Fibroblast of lung (primary cell): ENCODE measurements at regions not wholly inside any gene's neighbourhood (a gene's known extent, or its start where the extent isn't known, plus 50 kb on each side); places are given as distances from the start of the nearest gene placed in this dataset.

Experiments
- DNase-seq, 2 donors: peaks; one replicate each; pipeline versions ENCODE4 v3.0.0 to v3.0.0-alpha.2; 2010; ENCODE audit warnings: low read depth in 2 of 2
- H2AFZ ChIP-seq: 2 replicates; pipeline ENCODE4 v1.5.1; 2012; ENCODE audit warnings: low read length, control low read depth, inconsistent platforms
- H3K27ac ChIP-seq: 2 replicates; pipeline ENCODE4 v1.5.1; 2011; ENCODE audit warnings: low read length, control low read depth; ENCODE audit not compliant: insufficient read depth
- H3K27me3 ChIP-seq: 2 replicates; pipeline ENCODE4 v1.5.1; 2011; ENCODE audit warnings: mild to moderate bottlenecking, low read length; ENCODE audit not compliant: control insufficient read depth, insufficient read depth
- H3K36me3 ChIP-seq: 2 replicates; pipeline ENCODE4 v1.5.1; 2011; ENCODE audit warnings: low read length; ENCODE audit not compliant: control insufficient read depth, insufficient read depth
- H3K4me1 ChIP-seq: 2 replicates; pipeline ENCODE4 v1.5.1; 2011; ENCODE audit warnings: low read length; ENCODE audit not compliant: control insufficient read depth, insufficient read depth; ENCODE audit errors: extremely low read depth
- H3K4me2 ChIP-seq: 2 replicates; pipeline ENCODE4 v1.5.1; 2011; ENCODE audit warnings: low read length, control low read depth; ENCODE audit not compliant: insufficient read depth; ENCODE audit errors: extremely low read depth
- H3K4me3 ChIP-seq, 4 experiments: fragments of 200-600 bp in 1 of 4; sonication (generic) in 1 of 4; replicated peaks in 1 of 4; 2 replicates each; pipeline ENCODE4 v1.5.1; 2011 to 2016; ENCODE audit warnings: low read length in 4 of 4, low read depth in 3 of 4, mild to moderate bottlenecking in 3 of 4, control low read depth in 2 of 4, inconsistent platforms in 1 of 4, mixed read lengths in 1 of 4; ENCODE audit not compliant: insufficient read depth in 1 of 4; ENCODE audit errors: control extremely low read depth in 1 of 4
- H3K79me2 ChIP-seq: 2 replicates; pipeline ENCODE4 v1.5.1; 2012; ENCODE audit warnings: mild to moderate bottlenecking, low read length, inconsistent platforms; ENCODE audit not compliant: control insufficient read depth, insufficient read depth
- H3K9ac ChIP-seq: 2 replicates; pipeline ENCODE4 v1.5.1; 2011; ENCODE audit warnings: mild to moderate bottlenecking, low read length, control low read depth; ENCODE audit not compliant: insufficient read depth
- H3K9me3 ChIP-seq: 2 replicates; pipeline ENCODE4 v1.5.1; 2012; ENCODE audit warnings: low read depth, low read length; ENCODE audit not compliant: control insufficient read depth, insufficient read depth
- H4K20me1 ChIP-seq: 2 replicates; pipeline ENCODE4 v1.5.1; 2011; ENCODE audit warnings: low read length; ENCODE audit not compliant: control insufficient read depth, insufficient read depth; ENCODE audit errors: extremely low read depth
- CTCF ChIP-seq, 2 donors: IDR thresholded peaks in 1 of 2; conservative IDR thresholded peaks in 1 of 2; 1 replicate in 1 of 2; 2 replicates in 1 of 2; pipeline ENCODE4 v1.5.1; 2011 to 2012; ENCODE audit warnings: low read length in 2 of 2, control low read depth in 1 of 2, inconsistent platforms in 1 of 2, low read depth in 1 of 2, mild to moderate bottlenecking in 1 of 2
- EZH2 ChIP-seq: IDR thresholded peaks from 2 replicates; pipeline ENCODE4 v1.5.1; 2012; ENCODE audit warnings: low read length, control low read depth, mild to moderate bottlenecking; ENCODE audit errors: missing control alignments

- TF ChIP-seq CTCF (conservative IDR thresholded peaks at IDR 0.05 in 1 of 2, IDR thresholded peaks at IDR 0.05 in 1 of 2; ENCODE audit: low read depth in 1 of 2, low read length in 2 of 2) (no peak), EZH2 (no peak)
- H4K20me1 ChIP-seq, result no peaks in the 10 kb centered on the region
- no peaks in the 10 kb centered on the region for H3K4me1 ChIP-seq
- no peak overlapping the region for H3K4me2 ChIP-seq
- no peak overlapping the region for H2AFZ ChIP-seq
- no peaks in the 10 kb centered on the region for H3K36me3 ChIP-seq
- no peaks in the 10 kb centered on the region for H3K79me2 ChIP-seq
- no peak overlapping the region for H3K9ac ChIP-seq
- H3K27me3 ChIP-seq, result no peaks in the 10 kb centered on the region
- no peak overlapping the region for H3K27ac ChIP-seq
- no peak for DNase-seq
- no peak overlapping the region for H3K4me3 ChIP-seq
- no peaks in the 10 kb centered on the region for H3K9me3 ChIP-seq
These were observed 104.3 kb upstream of the PRR20G start for GRCh38 chr3:127392156-127392490.

GRCh38 chr3:127391436-127392155, 103.8 kb upstream of the PRR20G start:
- no peak for DNase-seq
- Histone ChIP-seq H3K9me3 (no peaks in the 10 kb centered on the region), H3K4me2 (no peak overlapping the region)

GRCh38 chr3:127390365-127391025, 102.6 kb upstream of the PRR20G start:
- no peak overlapping the region for H3K9ac ChIP-seq
- H3K27ac ChIP-seq, result no peak overlapping the region
- no peaks in the 10 kb centered on the region for H3K27me3 ChIP-seq
- H2AFZ ChIP-seq, result no peak overlapping the region
- H3K4me2 ChIP-seq, result no peak overlapping the region
- H3K4me3 ChIP-seq, result no peak overlapping the region
- no peaks in the 10 kb centered on the region for H3K4me1 ChIP-seq
- no peaks in the 10 kb centered on the region for H4K20me1 ChIP-seq
- H3K9me3 ChIP-seq, result no peaks in the 10 kb centered on the region
- no peak for DNase-seq
- no peaks in the 10 kb centered on the region for H3K36me3 ChIP-seq
- no peaks in the 10 kb centered on the region for H3K79me2 ChIP-seq
- TF ChIP-seq CTCF (conservative IDR thresholded peaks at IDR 0.05 in 1 of 2, IDR thresholded peaks at IDR 0.05 in 1 of 2; ENCODE audit: low read depth in 1 of 2, low read length in 2 of 2), result no peak
- no peak for TF ChIP-seq EZH2

More at GRCh38 chr3:127391436-127392155, 103.8 kb upstream of the PRR20G start:
- H3K4me1 ChIP-seq, result no peaks in the 10 kb centered on the region
- H3K4me3 ChIP-seq, result no peak overlapping the region
- H3K36me3 ChIP-seq, result no peaks in the 10 kb centered on the region
- no peaks in the 10 kb centered on the region for H4K20me1 ChIP-seq
- no peak overlapping the region for H3K27ac ChIP-seq
- H3K9ac ChIP-seq, result no peak overlapping the region
- no peak for TF ChIP-seq EZH2
- no peak for TF ChIP-seq CTCF (conservative IDR thresholded peaks at IDR 0.05 in 1 of 2, IDR thresholded peaks at IDR 0.05 in 1 of 2; ENCODE audit: low read depth in 1 of 2, low read length in 2 of 2)
- no peaks in the 10 kb centered on the region for H3K79me2 ChIP-seq
- H3K27me3 ChIP-seq, result no peaks in the 10 kb centered on the region
- no peak overlapping the region for H2AFZ ChIP-seq
